Osteoblast (primary cell): ENCODE measurements at regions not wholly inside any gene's neighbourhood (a gene's known extent, or its start where the extent isn't known, plus 50 kb on each side); places are given as distances from the start of the nearest gene placed in this dataset.

ENCODE experiments used
- DNase-seq: peaks from one replicate; pipeline ENCODE4 v3.0.0; 2011; ENCODE audit warnings: low spot score, mixed read lengths; ENCODE audit not compliant: insufficient read length; ENCODE audit errors: missing footprints
- H2AFZ ChIP-seq: 2 replicates; pipeline ENCODE4 v1.6.0; 2011; ENCODE audit warnings: mild to moderate bottlenecking, low read length
- H3K27ac ChIP-seq: 2 replicates; pipeline ENCODE4 v1.5.1; 2011; ENCODE audit warnings: mild to moderate bottlenecking, low read depth, low read length, moderate library complexity
- H3K27me3 ChIP-seq: 2 replicates; pipeline ENCODE4 v1.6.0; 2012; ENCODE audit warnings: mild to moderate bottlenecking, control low read depth, inconsistent platforms, low read length, moderate library complexity; ENCODE audit not compliant: insufficient read depth
- H3K36me3 ChIP-seq: 2 replicates; pipeline ENCODE4 v1.5.1; 2011; ENCODE audit warnings: mild to moderate bottlenecking, low read length, control low read depth, moderate library complexity; ENCODE audit not compliant: insufficient read depth
- H3K4me1 ChIP-seq: 2 replicates; pipeline ENCODE4 v1.5.1; 2011; ENCODE audit warnings: mild to moderate bottlenecking, low read length, control low read depth, moderate library complexity; ENCODE audit not compliant: insufficient read depth
- H3K4me2 ChIP-seq: 2 replicates; pipeline ENCODE4 v1.6.0; 2011; ENCODE audit warnings: mild to moderate bottlenecking, low read length; ENCODE audit not compliant: insufficient read depth
- H3K4me3 ChIP-seq: fragments of 200-600 bp; sonication (generic); 3 replicates; pipeline ENCODE4 v1.5.1; 2012; ENCODE audit warnings: mild to moderate bottlenecking, low read length, inconsistent platforms; ENCODE audit not compliant: insufficient read depth
- H3K79me2 ChIP-seq: 2 replicates; pipeline ENCODE4 v1.6.0; 2012; ENCODE audit warnings: mild to moderate bottlenecking, low read length, control low read depth, inconsistent platforms; ENCODE audit not compliant: insufficient read depth
- H3K9me3 ChIP-seq: 2 replicates; pipeline ENCODE4 v1.5.1; 2011; ENCODE audit warnings: low read depth, low read length, control low read depth
- H4K20me1 ChIP-seq: 2 replicates; pipeline ENCODE4 v1.6.0; 2012; ENCODE audit warnings: mild to moderate bottlenecking, low read length, control low read depth; ENCODE audit not compliant: insufficient read depth
- CTCF ChIP-seq: IDR thresholded peaks from 2 replicates; pipeline ENCODE4 v1.5.1; 2011; ENCODE audit warnings: mild to moderate bottlenecking, low read depth, low read length, moderate library complexity; ENCODE audit errors: extremely low read depth

DNA sequence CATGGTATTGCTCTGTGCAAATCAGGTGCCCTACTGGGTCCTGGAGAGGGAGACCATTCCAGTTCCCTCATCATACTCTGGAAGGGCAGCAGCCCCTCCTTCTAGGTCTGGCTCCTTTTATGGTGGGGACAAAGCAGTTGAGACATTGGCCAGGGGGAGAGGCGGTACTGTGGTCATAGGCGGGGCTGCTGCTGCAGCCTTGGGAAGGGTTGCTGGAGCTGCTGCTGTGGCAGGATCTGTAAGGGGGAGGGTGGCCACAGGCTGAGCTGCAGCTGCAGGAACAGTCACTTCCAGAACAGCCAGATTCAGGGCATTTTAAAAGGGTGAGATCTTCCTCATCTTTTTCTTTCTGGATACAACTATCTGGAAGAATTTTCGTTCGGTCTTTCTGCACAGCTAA lies 233.0 kb upstream of the SGCD start:
- H2AFZ ChIP-seq: no peak overlapping the region
- no peak for DNase-seq
- no peak for TF ChIP-seq CTCF
- no peak overlapping the region for H3K4me3 ChIP-seq
- no peaks in the 10 kb centered on the region for H3K27me3 ChIP-seq
- H3K27ac ChIP-seq: no peak overlapping the region
- peaks cover 6% of the 10 kb centered on the region for H3K4me1 ChIP-seq
- H3K4me2 ChIP-seq: no peak overlapping the region
- H4K20me1 ChIP-seq: no peaks in the 10 kb centered on the region
- H3K36me3 ChIP-seq: no peaks in the 10 kb centered on the region
- no peaks in the 10 kb centered on the region for H3K9me3 ChIP-seq
- H3K79me2 ChIP-seq: no peaks in the 10 kb centered on the region

GRCh38 chr5:156095709-156096241 lies 231.2 kb upstream of the SGCD start:
- Histone ChIP-seq H4K20me1 (no peaks in the 10 kb centered on the region), H3K79me2 (no peaks in the 10 kb centered on the region), H3K27me3 (no peaks in the 10 kb centered on the region), H3K36me3 (no peaks in the 10 kb centered on the region), H3K4me3 (no peak overlapping the region), H3K27ac (no peak overlapping the region), H3K9me3 (no peaks in the 10 kb centered on the region), H3K4me1 (peaks cover 6% of the 10 kb centered on the region), H2AFZ (peak overlapping the region; percentile 12), H3K4me2 (no peak overlapping the region)
- TF ChIP-seq CTCF: no peak
- DNase-seq: no peak

DNA sequence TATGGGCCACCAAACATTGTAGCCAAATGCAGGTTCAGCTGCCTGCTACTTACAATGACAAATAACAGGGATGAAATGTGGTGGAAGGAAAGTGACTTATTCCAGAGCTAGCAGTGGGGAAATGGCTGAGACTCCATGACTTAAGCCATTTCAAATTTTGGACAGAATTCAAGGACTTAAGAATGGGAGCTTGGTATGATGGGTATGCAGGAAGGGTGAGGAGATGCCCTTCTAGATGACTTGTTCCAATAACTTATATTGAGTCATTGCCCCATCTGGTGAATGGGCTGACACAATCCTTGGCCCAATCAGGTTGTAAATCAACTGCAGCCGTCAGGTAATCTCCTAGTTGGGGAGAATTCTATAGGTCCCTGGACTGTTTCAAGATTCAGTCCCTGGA lies 230.7 kb upstream of the SGCD start:
- no peak for DNase-seq
- no peaks in the 10 kb centered on the region for H4K20me1 ChIP-seq
- no peaks in the 10 kb centered on the region for H3K79me2 ChIP-seq
- no peaks in the 10 kb centered on the region for H3K36me3 ChIP-seq
- no peak overlapping the region for H3K4me3 ChIP-seq
- H3K27me3 ChIP-seq: no peaks in the 10 kb centered on the region
- H3K4me2 ChIP-seq: no peak overlapping the region
- TF ChIP-seq CTCF: no peak
- peaks cover 6% of the 10 kb centered on the region for H3K4me1 ChIP-seq
- H3K27ac ChIP-seq: no peak overlapping the region
- H2AFZ ChIP-seq: peak overlapping the region; percentile 12
- H3K9me3 ChIP-seq: no peaks in the 10 kb centered on the region

DNA sequence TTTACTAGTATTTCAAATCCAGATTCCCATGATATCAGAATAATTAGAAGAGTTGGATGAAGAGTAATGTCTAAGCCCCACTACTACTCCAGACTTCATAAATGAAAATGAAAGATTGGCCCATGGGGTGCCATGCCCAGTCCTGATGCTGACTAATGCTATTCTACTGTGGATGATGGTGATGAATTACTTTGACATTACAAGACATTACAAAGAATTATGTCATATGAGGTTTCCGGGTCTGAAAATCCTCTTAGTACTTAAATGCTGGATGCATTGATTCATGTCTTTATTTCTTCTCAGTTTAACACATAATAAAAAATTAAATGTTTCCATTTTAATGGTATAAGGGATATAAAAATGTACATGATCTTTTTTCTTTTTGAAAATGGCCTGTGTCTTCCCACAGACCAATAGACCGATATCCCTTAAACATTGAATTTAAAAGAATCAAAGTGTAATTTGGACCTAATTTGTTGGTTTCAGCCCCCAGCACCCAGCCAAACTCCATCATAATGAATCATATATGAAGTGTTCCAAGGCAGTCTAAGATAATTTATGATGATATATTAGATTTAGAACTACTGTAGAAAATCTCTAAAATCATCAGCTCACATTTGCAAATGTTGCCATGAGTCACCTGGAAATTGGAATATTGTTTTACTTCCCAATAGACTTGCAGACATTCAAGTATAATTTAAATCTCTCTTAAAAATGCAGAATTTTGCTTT lies 223.6 kb upstream of the SGCD start:
- Histone ChIP-seq H4K20me1 (no peaks in the 10 kb centered on the region), H3K79me2 (no peaks in the 10 kb centered on the region), H3K4me1 (no peaks in the 10 kb centered on the region), H3K4me2 (no peak overlapping the region), H2AFZ (no peak overlapping the region), H3K9me3 (no peaks in the 10 kb centered on the region), H3K27ac (no peak overlapping the region), H3K27me3 (no peaks in the 10 kb centered on the region), H3K4me3 (no peak overlapping the region), H3K36me3 (no peaks in the 10 kb centered on the region)
- DNase-seq: no peak
- no peak for TF ChIP-seq CTCF
